Stimulated activated CD8-positive, alpha-beta memory T cell treated with anti-CD3 and anti-CD28 coated beads, Interleukin-7, amount 100 ng/mL, for 4 hours (primary cell): ENCODE measurements at regions not wholly inside any gene's neighbourhood (a gene's known extent, or its start where the extent isn't known, plus 50 kb on each side); places are given as distances from the start of the nearest gene placed in this dataset.

Experiments used
- DNase-seq, 2 donors: peaks; one replicate each; pipeline ENCODE4 v3.0.0-alpha.2; 2020; ENCODE audit warnings: low read depth in 2 of 2

- DNase-seq, result no peak
These were observed 271.9 kb upstream of the FMN2 start for GRCh38 chr1:239819756-239820250.

GRCh38 chr1:239823852-239824251, 267.8 kb upstream of the FMN2 start:
- no peak for DNase-seq

- DNase-seq, result no peak
These were observed 265.5 kb upstream of the FMN2 start for GRCh38 chr1:239826211-239826610.

DNA sequence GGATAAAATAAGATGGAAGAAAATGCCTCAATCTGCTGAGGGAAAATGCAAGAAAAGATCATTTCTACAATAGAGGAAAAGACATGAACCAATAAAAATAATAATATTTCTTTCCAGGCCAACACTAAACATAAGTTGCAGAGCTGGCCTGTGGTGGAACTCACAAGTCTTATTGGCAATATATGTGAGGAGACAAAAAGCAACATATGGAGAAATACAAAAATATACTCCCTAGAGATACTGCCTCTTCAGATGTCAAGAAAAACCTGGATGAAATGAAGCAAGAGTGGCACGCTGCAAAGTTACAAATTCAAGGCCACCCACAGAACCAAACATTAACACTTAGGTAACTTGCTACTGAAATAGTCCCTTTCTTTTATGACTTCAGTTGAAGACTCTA, 264.9 kb upstream of the FMN2 start:
- no peak for DNase-seq

- DNase-seq, result no peak
These were observed 262.1 kb upstream of the FMN2 start for GRCh38 chr1:239829535-239829934.

DNA sequence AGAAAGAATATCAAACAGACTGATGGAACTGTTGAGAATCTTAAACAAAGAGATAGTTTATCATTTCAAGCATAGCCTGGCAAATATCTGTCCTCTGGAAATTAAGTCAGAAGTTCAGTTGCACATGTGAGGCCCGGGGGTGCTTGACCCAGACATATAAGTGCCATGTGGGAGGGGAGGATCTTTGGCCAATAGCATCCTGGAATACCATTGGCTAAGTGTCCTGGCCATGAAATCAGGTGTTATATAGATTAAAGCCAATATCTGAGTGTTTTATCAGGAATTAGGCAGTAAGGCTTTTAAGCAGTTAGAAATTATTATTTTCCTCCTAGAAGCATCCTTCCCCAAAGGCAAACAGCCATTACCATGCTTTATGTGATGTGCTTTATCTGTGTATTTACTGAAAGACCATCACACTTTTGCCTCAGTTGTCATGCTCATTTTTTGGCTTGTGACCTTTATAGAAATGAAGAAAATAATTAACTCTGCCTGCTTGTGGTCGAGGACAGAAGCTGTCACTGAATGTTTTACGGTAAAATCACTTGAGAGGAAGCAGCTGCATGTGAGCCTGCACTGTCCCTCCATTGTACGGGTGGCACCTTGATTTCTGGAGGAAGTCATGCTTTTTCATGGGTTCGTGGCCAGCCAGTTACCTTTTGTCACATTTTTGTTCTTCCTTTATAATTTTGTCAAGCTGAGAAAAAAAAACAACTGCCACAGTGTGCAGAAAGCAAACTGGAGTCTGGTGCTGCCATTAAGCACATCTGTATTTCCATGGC, 259.9 kb upstream of the FMN2 start:
- DNase-seq, result no peak

- DNase-seq, result no peak
These were observed 258.0 kb upstream of the FMN2 start for GRCh38 chr1:239833723-239834122.

GRCh38 chr1:239835946-239836440, 255.7 kb upstream of the FMN2 start:
- no peak for DNase-seq

GRCh38 chr1:239840336-239840735, 251.3 kb upstream of the FMN2 start:
- DNase-seq, result no peak

- DNase-seq, result no peak
These were observed 250.9 kb upstream of the FMN2 start for GRCh38 chr1:239840790-239841189.

DNA sequence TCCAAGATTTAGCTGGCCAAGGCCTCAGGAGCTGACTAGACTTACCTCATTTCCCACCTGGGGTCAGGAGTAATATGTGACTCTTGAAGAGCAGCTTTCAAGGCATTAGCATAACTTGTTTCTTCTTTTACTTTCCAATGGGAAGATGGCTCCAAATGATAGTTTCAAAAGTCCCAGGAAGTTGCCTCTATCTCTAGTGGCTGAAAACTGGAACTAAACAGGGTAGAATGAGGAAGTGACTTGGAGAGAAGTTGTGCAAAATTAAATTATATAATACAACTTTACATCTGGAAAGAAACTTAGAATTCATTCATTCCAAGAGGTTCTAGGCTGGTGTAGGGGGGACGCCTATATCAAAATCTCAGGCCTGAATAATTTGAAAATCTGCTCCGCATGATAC, 250.1 kb upstream of the FMN2 start:
- DNase-seq, result no peak

GRCh38 chr1:239843541-239843940, 248.1 kb upstream of the FMN2 start:
- no peak for DNase-seq

- no peak for DNase-seq
These were observed 246.8 kb upstream of the FMN2 start for GRCh38 chr1:239844833-239845232.

DNA sequence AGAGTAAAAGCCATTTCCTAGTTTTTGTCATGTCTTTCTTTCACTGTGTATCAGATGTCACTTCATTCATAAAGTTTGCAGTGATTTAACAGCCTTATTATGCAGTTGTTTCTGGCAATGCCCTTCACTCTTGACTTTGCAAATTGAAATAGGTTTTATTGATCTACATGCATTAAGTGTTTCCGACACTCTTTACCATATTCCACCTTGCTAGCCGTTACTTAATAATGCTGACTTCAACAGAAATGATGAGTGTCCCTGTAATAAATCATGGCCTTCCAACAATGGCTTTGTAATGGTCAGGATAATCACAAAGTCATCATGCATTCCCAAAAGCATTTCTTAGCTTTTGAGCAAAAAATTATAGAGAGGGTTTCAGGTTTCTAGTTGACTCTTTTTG, 236.8 kb upstream of the FMN2 start:
- DNase-seq, result no peak

- no peak for DNase-seq
These were observed 235.6 kb upstream of the FMN2 start for GRCh38 chr1:239856067-239856466.

DNA sequence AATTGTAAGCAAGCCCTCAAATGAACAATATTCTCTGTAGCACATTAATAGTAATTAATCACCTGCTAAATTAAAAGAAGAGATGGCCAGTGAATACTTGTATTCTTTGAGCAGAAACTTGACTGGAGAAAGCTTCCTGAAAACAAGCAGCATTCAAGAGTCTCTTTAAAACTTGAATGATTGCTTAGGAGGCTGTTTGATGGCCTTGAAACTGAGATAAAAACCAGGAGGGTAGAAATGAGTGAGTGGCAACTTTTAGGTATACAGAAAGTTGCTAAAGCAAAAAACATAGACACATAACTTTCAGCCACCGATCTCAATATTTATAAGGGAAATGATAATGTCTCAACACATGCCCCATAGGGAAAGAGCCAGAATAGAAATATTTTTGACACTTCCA, 234.8 kb upstream of the FMN2 start:
- no peak for DNase-seq

DNA sequence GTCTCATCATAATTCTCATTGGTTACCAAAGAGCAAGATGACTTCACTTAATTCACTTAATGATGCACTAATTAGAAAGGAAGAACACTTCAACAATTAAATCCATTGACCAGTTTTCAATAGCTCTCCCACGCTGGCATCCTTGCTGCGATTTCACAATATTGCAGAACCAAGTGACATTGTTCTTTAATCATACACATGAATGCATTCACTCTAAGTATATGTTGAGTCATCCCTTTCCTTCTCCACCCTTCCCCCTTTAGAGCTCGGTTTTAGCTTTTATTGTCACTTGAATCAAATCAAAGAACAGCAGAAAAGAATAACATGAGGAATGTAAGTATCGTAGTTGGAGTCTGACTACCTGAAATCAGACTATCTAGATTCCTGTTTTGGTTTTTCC, 233.6 kb upstream of the FMN2 start:
- DNase-seq, result no peak

DNA sequence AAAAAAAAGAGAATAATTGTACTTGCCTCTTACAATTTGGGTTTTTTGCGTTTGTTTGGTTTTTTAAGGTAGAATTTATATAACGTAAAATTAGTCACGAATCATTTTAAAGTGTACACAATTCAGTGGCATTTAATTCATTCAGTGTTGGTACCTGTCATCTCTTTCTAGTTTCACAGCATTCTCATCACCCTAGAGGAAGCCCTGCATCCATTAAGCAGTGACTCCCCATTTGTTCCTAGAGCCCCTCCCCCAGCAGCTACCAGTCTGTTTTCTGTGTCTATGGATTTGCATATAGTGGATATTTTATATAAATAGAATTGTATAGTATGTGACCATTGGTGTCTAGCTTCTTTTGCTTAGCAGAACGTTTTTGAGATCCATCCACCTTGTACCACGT, 233.2 kb upstream of the FMN2 start:
- no peak for DNase-seq

GRCh38 chr1:239861985-239862384, 229.7 kb upstream of the FMN2 start:
- no peak for DNase-seq

GRCh38 chr1:239868058-239868832, 223.4 kb upstream of the FMN2 start:
- DNase-seq, result no peak

- DNase-seq, result no peak
These were observed 221.5 kb upstream of the FMN2 start for GRCh38 chr1:239870194-239870593.

- no peak for DNase-seq
These were observed 219.1 kb upstream of the FMN2 start for GRCh38 chr1:239872626-239873025.

DNA sequence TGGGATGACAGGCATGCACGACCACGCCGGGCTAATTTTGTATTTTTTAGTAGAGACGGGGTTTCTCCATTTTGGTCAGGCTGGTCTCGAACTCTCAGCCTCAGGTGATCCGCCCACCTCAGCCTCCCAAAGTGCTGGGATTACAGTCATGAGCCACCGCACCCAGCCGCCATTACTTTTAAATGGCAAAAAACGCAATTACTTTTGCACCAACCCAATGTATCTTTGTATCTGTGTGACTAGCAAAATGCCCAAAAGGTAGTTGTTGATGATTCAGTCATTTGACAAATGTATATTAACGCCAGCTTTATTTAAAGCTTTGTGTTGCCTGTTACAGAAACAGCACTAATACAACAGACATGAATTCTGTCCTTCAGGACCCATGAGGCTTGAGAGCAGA, 216.9 kb upstream of the FMN2 start:
- DNase-seq, result no peak
